ENCODE measurements at regions not wholly inside any gene's neighbourhood (a gene's known extent, or its start where the extent isn't known, plus 50 kb on each side); places are given as distances from the start of the nearest gene placed in this dataset.
A peak's percentile ranks its signal among the peaks of the same experiment; 100 is the strongest.

- TF ChIP-seq CTCF (conservative IDR thresholded peaks at IDR 0.05), result peak; percentile 59
- H2BK20ac ChIP-seq (ENCODE audit: low read depth, low read length, poor library complexity, severe bottlenecking), result no peak overlapping the region
- no peak overlapping the region for H3K4ac ChIP-seq (ENCODE audit: low read depth, low read length)
- no peak overlapping the region for H4K91ac ChIP-seq (ENCODE audit: insufficient read length, low read depth, low read length)
- no peak overlapping the region for H2AFZ ChIP-seq (ENCODE audit: low read length)
- no peaks in the 10 kb centered on the region for H3K9me3 ChIP-seq (ENCODE audit: control insufficient read depth, low read depth, low read length)
- no peaks in the 10 kb centered on the region for H3K23me2 ChIP-seq (ENCODE audit: insufficient read length, low read depth, low read length, poor library complexity, severe bottlenecking)
- no peak overlapping the region for H2BK15ac ChIP-seq (ENCODE audit: low read depth, low read length)
- H4K5ac ChIP-seq (ENCODE audit: insufficient read length, low read depth, low read length), result no peak overlapping the region
- no peak overlapping the region for H2BK120ac ChIP-seq (ENCODE audit: low read depth, low read length, poor library complexity, severe bottlenecking)
- no peak overlapping the region for H4K8ac ChIP-seq (replicated peaks; ENCODE audit: insufficient read length, low read depth, low read length)
- no CpG with 5 or more reads among the region's 2 CpGs for WGBS (ENCODE audit: extremely low coverage, insufficient read length, low lambda C conversion rate)
- H3K4me1 ChIP-seq (ENCODE audit: insufficient read depth, low read length), result no peaks in the 10 kb centered on the region
- Mint-ChIP-seq H3K9me3 (no peaks in the 10 kb centered on the region; a peak in 2 of 5 replicates), H3K36me3 (ENCODE audit: insufficient read depth in 1 of 3, low read depth in 3 of 3) (no peaks in the 10 kb centered on the region; a peak in 1 of 7 replicates), H3K4me3 (no peak overlapping the region), H3K27ac (no peak overlapping the region), H3K27me3 (ENCODE audit: low read depth) (no peaks in the 10 kb centered on the region), H3K4me1 (peaks cover 0 to 5% of the 10 kb centered on the region in 2 experiments; a peak in 1 of 4 replicates)
- H3K23ac ChIP-seq (ENCODE audit: insufficient read length, low read depth, low read length), result no peak overlapping the region
- no peaks in the 10 kb centered on the region for H3K79me2 ChIP-seq (ENCODE audit: insufficient read depth, low read length)
- H3K4me2 ChIP-seq (ENCODE audit: insufficient read depth, insufficient read length, low read length), result no peak overlapping the region
- H4K20me1 ChIP-seq (ENCODE audit: control insufficient read depth, insufficient read depth, insufficient read length), result no peaks in the 10 kb centered on the region
- H2BK12ac ChIP-seq (ENCODE audit: insufficient read length, low read depth, low read length), result no peak overlapping the region
- no peak overlapping the region for H2BK5ac ChIP-seq (ENCODE audit: insufficient read length, low read length)
- no peaks in the 10 kb centered on the region for H3K79me1 ChIP-seq (ENCODE audit: insufficient read depth, low read depth, low read length, poor library complexity, severe bottlenecking)
- H3K56ac ChIP-seq (ENCODE audit: insufficient read length, low read depth, low read length), result no peak overlapping the region
- no peak overlapping the region for H3K9ac ChIP-seq (ENCODE audit: extremely low read depth, insufficient read length, low read length)
- no peak overlapping the region for H3K14ac ChIP-seq (ENCODE audit: insufficient read depth, low read length)
- no peak overlapping the region for H3K27ac ChIP-seq (ENCODE audit: insufficient read length, low read depth, low read length)
- no peak overlapping the region for H2AK5ac ChIP-seq (ENCODE audit: insufficient read length, low read length)
- no peak overlapping the region for H3K18ac ChIP-seq (ENCODE audit: insufficient read length, low read depth, low read length)
- H3T11ph ChIP-seq (ENCODE audit: low read length), result no peak overlapping the region
- H3K27me3 ChIP-seq (ENCODE audit: insufficient read depth, low read length), result no peaks in the 10 kb centered on the region
- no peak for DNase-seq
These were observed 406.0 kb upstream of the POU3F3 start for GRCh38 chr2:104447831-104448434.

All from H9 (cell line).